CD4-positive, alpha-beta T cell (primary cell): ENCODE measurements at regions not wholly inside any gene's neighbourhood (a gene's known extent, or its start where the extent isn't known, plus 50 kb on each side); places are given as distances from the start of the nearest gene placed in this dataset.
A peak's percentile ranks its signal among the peaks of the same experiment; 100 is the strongest.

Experiments used
- ATAC-seq: fragments of 200-7000 bp; cut with Tn5 transposase; one replicate; pipeline ENCODE4 v1.10.0; 2022; ENCODE audit warnings: mild to moderate bottlenecking; ENCODE audit not compliant: poor library complexity
- CTCF ChIA-PET: fragments of 350-600 bp; sonication (Branson Sonifier 250); formaldehyde crosslinking; loops from one replicate; lab custom pipeline; 2021; ENCODE audit warnings: antibody characterized with exemption, inconsistent platforms; lab: Charles Lee
- POLR2A ChIA-PET: fragments of 350-600 bp; sonication (Branson Sonifier 250); formaldehyde crosslinking; loops from one replicate; lab custom pipeline; 2021; ENCODE audit warnings: antibody characterized with exemption, inconsistent platforms; lab: Charles Lee
- DNase-seq, 14 experiments: peaks; one replicate each; pipeline ENCODE4 v3.0.0-alpha.2; 2013 to 2020; ENCODE audit warnings: mixed read lengths in 2 of 14
- H3K27ac ChIP-seq, 2 donors: one replicate each; pipeline versions ENCODE4 v1.5.1 to v1.7.0; 2013; ENCODE audit warnings: low read length in 2 of 2, low read depth in 1 of 2, mild to moderate bottlenecking in 1 of 2
- H3K27me3 ChIP-seq, 2 experiments: 1 replicate in 1 of 2; 2 replicates in 1 of 2; pipeline versions ENCODE4 v1.6.1 to v1.7.0; 2013; ENCODE audit warnings: low read length in 2 of 2, control low read depth in 1 of 2, mild to moderate bottlenecking in 1 of 2, moderate library complexity in 1 of 2; ENCODE audit not compliant: insufficient read depth in 2 of 2, control insufficient read depth in 1 of 2
- H3K36me3 ChIP-seq: one replicate; pipeline ENCODE4 v1.6.1; 2013; ENCODE audit warnings: low read length, control low read depth; ENCODE audit not compliant: insufficient read depth
- H3K4me1 ChIP-seq: one replicate; pipeline ENCODE4 v1.6.1; 2013; ENCODE audit warnings: low read length, control low read depth; ENCODE audit not compliant: insufficient read depth
- H3K4me3 ChIP-seq: one replicate; pipeline ENCODE4 v1.5.1; 2013; ENCODE audit warnings: mild to moderate bottlenecking, low read length, moderate library complexity
- H3K9me3 ChIP-seq, 2 experiments: 1 replicate in 1 of 2; 2 replicates in 1 of 2; pipeline versions ENCODE4 v1.6.1 to v1.7.0; 2013; ENCODE audit warnings: low read length in 2 of 2, mild to moderate bottlenecking in 2 of 2, control low read depth in 1 of 2, moderate library complexity in 1 of 2; ENCODE audit not compliant: control insufficient read depth in 1 of 2, insufficient read depth in 1 of 2
- H3K27ac Mint-ChIP-seq: one replicate; pipeline ENCODE4 v1.8.0; 2020; ENCODE audit warnings: mixed read lengths
- H3K27me3 Mint-ChIP-seq: one replicate; pipeline ENCODE4 v1.8.0; 2021; ENCODE audit warnings: mixed read lengths
- H3K36me3 Mint-ChIP-seq: one replicate; pipeline ENCODE4 v1.8.0; 2021; ENCODE audit warnings: low read depth, mixed read lengths
- H3K4me1 Mint-ChIP-seq: one replicate; pipeline ENCODE4 v1.8.0; 2021; ENCODE audit warnings: low read depth, mixed read lengths
- H3K4me3 Mint-ChIP-seq: one replicate; pipeline ENCODE4 v1.8.0; 2020; ENCODE audit warnings: mild to moderate bottlenecking, mixed read lengths
- H3K9me3 Mint-ChIP-seq: one replicate; pipeline ENCODE4 v1.8.0; 2020; ENCODE audit warnings: mixed read lengths
- CTCF ChIP-seq: fragments of 200-600 bp; IDR thresholded peaks from one replicate; pipeline ENCODE4 v1.8.0; 2022; ENCODE audit warnings: antibody characterized with exemption, mild to moderate bottlenecking
- intact Hi-C, 2 experiments: fragments of 100-400 bp; cut with DNase I in 1 of 2; cut with micrococcal nuclease in 1 of 2; formaldehyde crosslinking; loops; one replicate each; pipeline versions ENCODE4 v1.15.1 to v1.9.0; 2023 to 2025; cut with DNase I, micrococcal nuclease

GRCh38 chr21:31445137-31445536, 101.1 kb upstream of the TIAM1 start:
- H3K27me3 Mint-ChIP-seq = no peaks in the 10 kb centered on the region
- H3K36me3 Mint-ChIP-seq = no peaks in the 10 kb centered on the region
- intact Hi-C loops = loop anchor here in 1 of 2 experiments (10.0 kb wide), 1 partner anchor 50 kb away; no protein-coding TSS in a partner anchor
- no peak overlapping the region for H3K27ac Mint-ChIP-seq
- no peak for TF ChIP-seq CTCF
- ChIA-PET POLR2A (no interaction called here), CTCF (no interaction called here)
- no peak overlapping the region for H3K4me3 Mint-ChIP-seq
- Histone ChIP-seq H3K36me3 (no peaks in the 10 kb centered on the region), H3K4me3 (no peak overlapping the region), H3K27me3 (no peaks in the 10 kb centered on the region), H3K9me3 (peaks cover 8 to 9% of the 10 kb centered on the region in 2 experiments), H3K4me1 (peaks cover 31% of the 10 kb centered on the region), H3K27ac (no peak overlapping the region)
- H3K4me1 Mint-ChIP-seq = peaks cover 53% of the 10 kb centered on the region
- DNase-seq (no peak), ATAC-seq (no peak)
- H3K9me3 Mint-ChIP-seq = no peaks in the 10 kb centered on the region

- ATAC-seq = no peak
- no peaks in the 10 kb centered on the region for H3K27me3 Mint-ChIP-seq
- Histone ChIP-seq H3K9me3 (peaks cover 8 to 9% of the 10 kb centered on the region in 2 experiments), H3K4me3 (no peak overlapping the region), H3K27ac (no peak overlapping the region), H3K4me1 (peaks cover 31% of the 10 kb centered on the region), H3K27me3 (no peaks in the 10 kb centered on the region), H3K36me3 (no peaks in the 10 kb centered on the region)
- CTCF ChIA-PET = no interaction called here
- no peak for TF ChIP-seq CTCF
- H3K36me3 Mint-ChIP-seq = no peaks in the 10 kb centered on the region
- DNase-seq = peak in 4 of 14 experiments; percentile 13 to 35 (median 21)
- intact Hi-C loops = loop anchor here in 1 of 2 experiments (10.0 kb wide), 1 partner anchor 49 kb away; no protein-coding TSS in a partner anchor
- H3K9me3 Mint-ChIP-seq = no peaks in the 10 kb centered on the region
- H3K27ac Mint-ChIP-seq = no peak overlapping the region
- peaks cover 53% of the 10 kb centered on the region for H3K4me1 Mint-ChIP-seq
- H3K4me3 Mint-ChIP-seq = peak overlapping the region; percentile 54
- POLR2A ChIA-PET = interaction anchor here (0.6 to 1.0 kb wide), 4 partner anchors 46 to 198 kb away, joined by 3 to 4 read pairs (median 4); no protein-coding TSS in a partner anchor
These were observed 99.9 kb upstream of the TIAM1 start for GRCh38 chr21:31443736-31444521.

- Mint-ChIP-seq H3K27me3 (no peaks in the 10 kb centered on the region), H3K9me3 (no peaks in the 10 kb centered on the region), H3K27ac (no peak overlapping the region), H3K36me3 (no peaks in the 10 kb centered on the region), H3K4me1 (peaks cover 45% of the 10 kb centered on the region), H3K4me3 (no peak overlapping the region)
- ATAC-seq (no peak), DNase-seq (no peak)
- no peak for TF ChIP-seq CTCF
- no peak overlapping the region for H3K27ac ChIP-seq
- no peaks in the 10 kb centered on the region for H3K36me3 ChIP-seq
- no peaks in the 10 kb centered on the region for H3K27me3 ChIP-seq
- H3K9me3 ChIP-seq = peaks cover 8 to 9% of the 10 kb centered on the region in 2 experiments
- no peak overlapping the region for H3K4me3 ChIP-seq
- peaks cover 23% of the 10 kb centered on the region for H3K4me1 ChIP-seq
- CTCF ChIA-PET = no interaction called here
- intact Hi-C loops = loop anchor here in 1 of 2 experiments (10.0 kb wide), 1 partner anchor 48 kb away; no protein-coding TSS in a partner anchor
- POLR2A ChIA-PET = no interaction called here
These were observed 98.3 kb upstream of the TIAM1 start for GRCh38 chr21:31442339-31442738.
